HG03575 (cell line): ENCODE measurements at regions not wholly inside any gene's neighbourhood (a gene's known extent, or its start where the extent isn't known, plus 50 kb on each side); places are given as distances from the start of the nearest gene placed in this dataset.
"Not testable (repeated sequence)": the region's sequence is repeated elsewhere in the genome, so short reads cannot be mapped to it uniquely, and the experiment has no call there.

Experiments used
- ATAC-seq: cut with Tn5 transposase; IDR thresholded peaks from one replicate; pipeline ENCODE4 v1.9.1; 2021; ENCODE audit not compliant: unreplicated experiment, insufficient number of reproducible peaks, low FRiP score; ENCODE audit errors: extremely low read depth

DNA sequence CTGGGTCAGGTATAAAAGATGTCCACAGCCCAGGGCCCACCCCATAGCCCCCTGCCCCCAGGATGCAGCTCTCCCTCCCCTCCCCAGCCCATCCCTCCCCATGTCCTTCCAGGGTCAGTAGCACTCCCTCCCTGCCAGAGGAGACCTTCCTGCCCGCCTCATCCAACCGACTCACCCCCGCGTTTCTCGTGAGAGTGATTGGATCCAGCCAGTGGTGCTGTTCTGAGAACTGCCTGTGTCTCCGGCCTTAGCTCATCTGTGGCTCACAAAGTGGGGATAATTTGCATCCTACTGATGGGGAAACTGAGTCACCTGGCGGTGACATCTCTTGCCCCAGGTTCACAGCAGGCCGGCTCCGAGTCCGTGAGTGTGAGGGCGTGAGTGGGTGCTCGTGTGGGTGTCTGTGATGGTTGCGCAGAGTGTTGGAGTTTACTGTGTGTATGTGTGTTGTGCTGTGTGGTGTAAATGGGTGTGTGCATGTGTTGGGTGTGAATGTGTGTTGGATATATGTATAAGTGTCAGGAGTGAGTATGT lies 90.7 kb upstream of the GSE1 start:
- ATAC-seq = no peak

DNA sequence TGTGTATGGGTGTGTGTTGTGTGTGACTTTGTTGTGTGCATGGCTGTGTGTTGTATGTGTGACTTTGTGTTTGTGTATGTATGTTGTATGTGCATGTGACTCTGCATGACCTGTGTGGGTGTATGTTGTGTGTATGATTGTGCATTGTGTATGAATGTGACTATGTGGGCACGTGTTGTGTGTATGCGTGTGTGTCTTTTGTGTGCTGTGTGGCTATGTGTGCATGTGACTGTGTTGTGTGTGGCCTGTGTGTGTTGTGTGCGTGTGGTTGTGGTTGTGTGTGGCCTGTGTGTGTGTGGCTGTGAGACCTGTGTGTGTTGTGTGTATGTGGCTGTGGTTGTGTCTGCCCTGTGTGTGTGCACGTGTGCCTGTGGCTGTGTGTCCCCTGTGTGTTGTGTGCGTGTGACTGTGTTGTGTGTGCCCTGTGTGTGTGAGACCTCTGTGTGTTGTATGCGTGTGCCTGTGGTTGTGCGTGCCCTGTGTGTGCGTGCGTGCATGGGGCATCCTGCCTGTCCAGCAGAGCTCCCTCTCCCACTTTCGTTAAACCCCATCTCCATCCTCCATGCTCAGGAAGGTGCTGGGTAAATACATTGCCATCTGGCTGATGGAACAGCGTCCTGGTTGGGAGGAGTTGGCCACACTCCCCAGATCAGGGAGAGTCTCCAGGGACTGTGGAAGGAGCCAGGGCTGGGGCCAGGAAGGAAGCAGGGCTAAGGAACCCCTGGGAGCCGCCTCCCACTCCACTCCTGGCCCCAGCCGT lies 90.1 kb upstream of the GSE1 start:
- no peak for ATAC-seq

DNA sequence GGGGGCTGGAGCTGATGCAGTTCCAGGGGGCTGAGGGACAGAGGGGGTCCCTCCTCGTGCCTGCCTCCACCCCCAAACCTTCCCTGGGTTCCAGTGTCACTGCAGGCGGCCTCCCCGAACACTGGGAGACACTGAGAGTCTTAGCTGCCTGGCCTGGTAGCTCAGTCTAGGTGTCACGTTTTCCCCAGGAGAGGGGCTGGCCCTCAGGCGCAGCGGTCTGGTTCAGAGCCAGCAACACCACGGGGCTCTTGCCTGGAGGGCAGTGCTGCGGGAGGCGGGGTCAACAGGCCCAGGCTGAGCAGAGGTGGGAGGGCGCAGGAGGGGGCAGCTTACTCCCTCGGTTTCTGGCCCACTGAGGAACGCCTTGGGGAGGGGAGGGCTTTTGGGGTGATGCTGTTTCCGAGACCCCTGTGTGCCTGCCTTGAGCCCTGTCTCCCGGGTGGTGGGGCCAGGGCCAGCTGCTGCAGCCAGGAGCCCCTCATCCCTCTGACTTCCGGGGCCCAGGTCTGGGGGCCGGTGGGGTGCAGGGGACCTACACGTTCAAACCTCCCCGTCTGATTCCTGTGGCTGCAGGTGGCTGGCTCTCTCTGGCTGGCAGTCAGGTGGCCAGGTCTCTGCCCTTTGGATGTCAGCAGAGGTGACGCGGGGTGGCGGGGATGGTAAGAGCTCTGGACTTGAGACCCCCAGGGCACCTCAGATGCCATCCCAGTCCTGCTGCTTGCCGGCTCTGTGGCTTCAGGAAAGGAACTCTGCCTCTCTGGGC lies 89.3 kb upstream of the GSE1 start:
- ATAC-seq = no peak

DNA sequence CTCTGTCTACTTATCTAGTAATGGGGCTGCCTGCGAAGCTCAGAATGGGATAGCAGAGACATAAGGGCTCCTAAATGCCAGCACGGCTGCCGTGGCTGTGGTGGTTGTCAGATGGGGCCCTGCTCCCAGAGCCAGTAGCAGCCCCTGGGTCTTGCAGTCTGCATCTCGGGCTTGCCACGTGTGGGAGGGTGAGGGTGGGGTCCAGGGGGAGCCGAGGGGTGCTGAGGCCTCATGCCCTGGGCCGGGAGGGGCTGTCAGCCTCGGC lies 88.8 kb upstream of the GSE1 start:
- ATAC-seq = no peak

DNA sequence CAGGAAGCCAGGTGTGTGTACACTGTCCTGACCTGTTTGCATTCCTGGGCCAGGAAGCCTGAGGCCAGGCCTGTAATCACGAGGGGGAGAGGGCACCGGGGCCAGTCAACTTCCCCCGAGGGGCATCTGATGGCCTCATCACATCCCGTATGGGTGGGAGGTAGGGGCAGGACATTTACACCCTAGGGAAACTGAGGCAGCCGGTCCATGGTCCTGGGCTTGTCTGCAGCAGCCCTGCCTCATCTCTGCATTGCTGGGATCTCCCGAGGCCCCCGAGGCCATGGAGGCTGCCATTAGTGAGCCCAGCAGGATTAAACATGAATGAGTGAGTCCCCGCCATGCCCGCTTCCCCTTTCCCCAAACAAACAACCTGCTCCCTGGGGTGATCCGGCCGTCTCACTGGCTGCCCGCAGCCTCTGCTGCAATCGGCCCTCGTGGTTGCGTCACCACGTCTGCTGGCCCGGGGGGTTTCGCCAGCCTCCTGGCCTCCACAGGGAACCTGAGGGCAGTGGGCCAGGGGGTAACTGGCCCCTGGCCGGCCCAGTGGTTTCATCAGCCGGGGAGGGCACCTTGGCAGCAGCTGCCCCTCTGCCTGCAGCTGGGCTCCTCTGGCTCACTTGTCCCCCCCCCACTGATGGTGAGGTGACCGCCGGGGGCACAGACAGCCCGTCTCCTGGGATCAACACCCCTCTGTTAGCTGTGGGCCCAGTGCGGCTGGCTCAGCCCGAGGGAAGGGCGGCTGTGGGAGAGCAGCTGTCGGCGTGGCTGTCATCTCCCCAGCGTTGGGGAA lies 88.3 kb upstream of the GSE1 start:
- no peak for ATAC-seq

DNA sequence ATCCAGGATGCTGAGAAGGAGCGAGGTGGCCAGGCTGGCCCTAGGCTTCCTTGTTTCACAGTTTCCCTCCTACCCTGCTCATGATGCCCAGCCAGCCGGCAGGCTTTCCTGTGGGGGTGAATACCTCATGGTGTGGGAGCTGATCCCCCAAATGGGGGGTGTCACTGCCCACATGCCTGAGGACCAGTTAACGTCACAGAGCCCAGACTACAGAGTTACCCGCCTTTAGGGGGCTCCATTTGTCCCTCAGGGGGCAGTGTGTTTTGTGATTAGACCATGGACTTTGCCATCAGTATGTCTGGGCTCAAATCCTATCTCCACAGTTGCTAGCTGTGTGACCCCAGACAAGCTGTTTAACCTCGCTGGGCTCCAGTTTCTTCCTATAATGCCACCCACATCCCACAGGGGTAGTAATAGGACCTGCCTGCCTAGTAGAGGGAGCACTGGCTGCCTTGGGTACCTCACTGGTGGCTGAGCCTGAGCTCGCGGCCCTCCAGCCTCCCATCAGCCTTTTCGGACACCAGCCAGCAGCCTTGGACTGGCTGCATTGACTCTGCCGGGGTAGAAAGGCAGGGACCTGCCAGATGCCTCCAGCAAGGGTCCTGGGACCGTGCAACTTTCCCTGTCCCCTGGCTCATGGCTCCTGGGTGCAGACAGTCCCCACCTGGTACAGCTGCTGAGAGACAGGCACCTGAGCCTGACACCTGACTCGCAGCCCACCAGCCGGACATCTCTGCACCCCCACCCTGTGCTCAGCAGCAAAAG lies 87.5 kb upstream of the GSE1 start:
- ATAC-seq = no peak

DNA sequence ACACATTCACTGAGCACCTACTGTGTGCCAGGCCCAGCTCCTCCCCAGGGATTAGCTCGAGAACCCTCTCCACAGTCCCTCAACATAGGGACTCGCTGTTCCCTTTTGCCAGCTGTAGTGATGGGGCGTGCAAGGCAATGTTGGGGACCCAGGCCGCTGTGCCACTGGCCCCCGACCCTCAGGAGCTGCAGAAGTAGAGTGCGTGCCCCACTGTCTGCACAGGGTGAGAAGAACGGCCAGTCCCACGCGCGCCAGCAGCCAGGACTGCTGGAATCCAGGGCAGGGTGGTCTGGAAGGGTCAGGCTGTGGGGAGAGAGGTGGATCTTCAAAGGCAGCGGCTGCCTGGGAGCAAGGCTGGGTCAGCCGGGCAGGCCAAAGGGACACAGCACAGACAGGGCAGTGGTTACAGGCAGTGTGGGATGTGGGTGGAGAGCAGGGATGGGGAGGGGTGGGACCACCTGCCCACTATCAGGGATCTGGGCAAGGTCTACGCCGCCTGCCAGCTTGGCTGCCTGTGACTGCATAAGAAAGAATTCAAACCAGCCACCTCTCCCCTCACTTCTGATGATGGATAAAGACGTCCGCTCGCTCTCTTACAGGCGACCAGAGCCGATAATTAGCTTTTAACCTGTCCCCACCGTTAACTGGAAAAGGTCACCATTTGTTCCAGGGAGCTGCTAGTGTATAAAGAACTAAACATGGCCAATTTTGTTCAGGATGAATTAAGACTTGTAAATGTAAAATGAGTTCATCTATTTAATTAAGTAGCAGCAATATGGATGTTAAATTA lies 86.7 kb upstream of the GSE1 start:
- ATAC-seq = no peak

DNA sequence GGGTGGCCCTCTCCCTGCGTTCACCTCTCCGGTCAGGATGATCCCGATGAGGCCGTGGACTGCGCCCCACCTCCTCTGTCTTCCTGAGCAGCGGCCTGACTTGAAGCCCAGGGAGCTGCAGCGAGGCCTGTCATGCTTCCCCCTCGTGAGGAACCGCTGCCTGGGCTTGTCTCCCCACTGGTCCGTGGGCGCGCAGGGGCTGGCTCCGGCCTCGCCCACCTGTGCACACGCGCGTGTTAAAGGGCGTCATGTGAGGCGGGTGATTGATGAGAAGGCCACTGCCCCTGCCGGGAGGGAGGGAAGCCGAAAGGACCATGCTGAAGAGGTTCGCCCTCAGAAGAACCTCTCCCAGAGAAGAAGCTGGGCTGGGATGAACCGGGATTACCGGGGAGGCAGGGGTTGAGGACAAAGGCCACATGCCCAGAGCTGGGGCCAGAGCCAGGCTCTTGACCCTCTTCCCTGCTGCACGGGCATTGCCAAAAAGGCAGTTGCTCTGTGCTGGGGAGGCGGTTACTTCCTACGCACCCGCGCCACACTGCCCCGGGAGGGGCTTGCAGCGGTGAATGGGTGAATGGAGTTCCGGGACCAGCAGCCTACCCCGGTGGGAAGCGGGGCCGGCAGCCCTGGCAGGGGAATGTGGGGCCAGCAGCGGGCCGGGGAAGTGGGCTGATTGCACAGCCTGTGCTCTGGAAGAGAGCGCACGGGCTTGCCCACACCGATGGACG lies 85.9 kb upstream of the GSE1 start:
- ATAC-seq = no peak

DNA sequence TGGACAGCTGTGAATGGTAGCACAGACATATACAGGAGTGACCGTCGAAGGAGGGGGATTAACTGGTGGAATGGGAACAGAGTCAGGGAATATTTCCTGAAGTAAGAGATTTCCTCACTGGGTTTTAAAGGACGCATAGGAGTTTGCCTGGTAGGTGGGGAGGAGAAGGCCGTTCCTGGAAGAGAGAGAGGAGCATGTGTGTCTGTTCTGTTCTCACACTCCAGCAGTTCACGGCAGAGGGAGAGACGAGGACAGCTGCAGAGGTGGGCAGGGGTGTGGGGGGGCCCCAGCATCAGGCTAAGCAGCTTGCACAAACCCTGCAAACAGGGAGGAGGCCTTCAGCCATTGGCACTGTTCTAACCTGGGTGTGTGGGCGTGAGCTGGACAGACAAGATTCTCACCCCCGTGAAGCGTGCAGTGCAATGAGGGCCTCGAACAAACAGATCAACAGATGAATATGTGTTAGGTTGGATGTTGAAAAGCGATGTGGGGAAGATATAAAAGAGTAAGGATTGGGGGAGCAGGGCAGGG lies 85.3 kb upstream of the GSE1 start:
- ATAC-seq = no peak

DNA sequence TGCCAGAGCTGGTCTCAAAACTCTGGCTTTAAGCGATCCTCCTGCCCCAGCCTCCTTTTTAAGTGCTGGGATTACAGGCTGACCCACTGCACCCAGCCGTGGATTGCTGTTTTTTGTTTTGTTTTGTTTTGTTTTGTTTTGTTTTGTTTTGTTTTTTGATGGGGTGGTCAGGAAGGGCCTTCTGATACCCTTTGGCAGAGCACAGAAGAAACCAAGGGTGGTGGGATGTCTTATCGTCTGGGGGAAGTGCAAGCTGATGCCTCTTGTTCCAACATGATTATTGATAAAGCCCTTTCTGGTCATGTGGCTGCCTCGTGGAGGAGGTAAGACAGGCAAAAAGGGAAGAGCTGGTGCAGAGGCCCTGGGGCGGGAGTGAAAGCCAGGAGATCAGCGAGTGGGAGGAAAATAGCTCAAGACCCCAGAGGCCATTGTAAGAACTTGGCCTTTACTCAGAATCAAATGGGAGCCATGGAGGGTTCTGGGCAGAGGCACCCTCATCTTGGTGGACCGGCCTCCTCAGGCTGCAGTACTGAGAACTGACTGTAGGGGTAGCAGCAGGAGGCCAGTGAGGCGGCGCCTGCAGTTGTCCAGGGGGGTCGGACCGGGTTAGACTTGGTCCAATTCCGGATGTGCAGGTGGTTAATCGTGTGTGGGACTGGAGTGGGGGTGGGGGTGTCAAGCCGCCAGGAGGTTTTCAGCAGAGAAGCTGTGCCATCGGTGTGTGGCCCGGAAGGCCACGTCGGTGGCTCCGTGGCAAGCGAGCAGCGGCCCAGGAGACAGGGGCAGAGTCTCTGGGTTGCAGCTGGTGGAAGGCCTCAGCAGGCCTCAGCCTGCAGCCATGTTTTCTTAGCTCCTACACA lies 84.4 kb upstream of the GSE1 start:
- ATAC-seq = no peak

DNA sequence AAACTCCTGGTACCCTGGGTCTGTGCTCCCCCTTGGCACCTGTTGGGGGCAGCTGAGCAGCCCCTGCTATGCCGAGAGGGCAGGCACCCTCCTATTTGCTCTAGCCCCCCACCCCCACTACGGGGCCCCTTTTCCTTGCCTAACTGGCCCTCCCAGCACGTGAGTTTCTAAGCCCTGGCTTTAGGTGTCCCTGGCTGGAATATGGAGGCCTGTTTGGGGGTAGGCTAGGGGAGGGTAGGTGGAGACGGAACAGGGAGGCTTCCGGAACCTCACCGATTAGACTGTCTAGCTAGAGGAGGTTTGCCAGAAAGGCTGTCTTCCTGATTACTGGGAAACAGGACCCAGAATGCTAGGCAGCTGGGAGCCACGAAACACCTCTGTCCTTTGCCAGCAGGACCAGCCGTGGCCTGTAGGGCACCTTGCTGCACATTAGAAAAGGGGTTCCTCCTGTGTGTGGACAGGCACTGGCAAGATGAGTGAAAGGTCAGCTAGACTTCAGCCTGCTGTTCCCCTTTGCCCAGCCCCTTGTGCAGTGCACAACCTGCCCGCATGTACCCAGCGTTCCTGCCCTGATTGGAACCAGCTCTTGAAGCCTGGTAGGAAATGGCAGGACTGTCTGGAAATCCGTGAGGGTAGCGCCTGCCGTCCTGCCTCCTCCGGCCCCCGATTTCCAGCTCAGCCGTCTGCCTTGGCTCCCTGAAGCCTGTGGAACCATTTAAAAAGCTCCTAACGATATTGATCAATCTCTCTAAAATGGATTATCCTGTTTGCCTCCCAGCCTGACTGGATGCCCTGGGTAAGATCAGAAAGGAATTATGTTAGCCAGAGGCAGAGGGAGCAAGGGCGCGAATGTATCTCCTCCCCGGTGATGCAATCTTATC lies 83.4 kb upstream of the GSE1 start:
- no peak for ATAC-seq

DNA sequence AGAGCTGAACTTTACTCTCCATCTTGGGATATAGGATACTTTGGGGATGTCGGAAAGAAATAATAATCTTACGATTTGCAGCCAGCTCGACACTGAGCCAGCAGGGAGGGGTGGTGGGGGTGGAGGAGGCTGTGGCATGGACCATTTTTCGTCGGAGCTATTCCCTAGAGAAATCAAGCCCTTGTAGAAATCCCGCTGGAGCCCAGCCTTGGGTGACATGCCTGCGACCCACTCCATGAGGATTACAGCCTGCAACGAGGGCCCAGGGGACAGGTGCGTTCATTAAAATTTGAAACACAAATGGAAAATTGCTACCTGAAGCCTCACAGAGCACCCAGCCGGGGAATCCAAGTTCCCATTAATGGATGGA lies 82.8 kb upstream of the GSE1 start:
- ATAC-seq = no peak

DNA sequence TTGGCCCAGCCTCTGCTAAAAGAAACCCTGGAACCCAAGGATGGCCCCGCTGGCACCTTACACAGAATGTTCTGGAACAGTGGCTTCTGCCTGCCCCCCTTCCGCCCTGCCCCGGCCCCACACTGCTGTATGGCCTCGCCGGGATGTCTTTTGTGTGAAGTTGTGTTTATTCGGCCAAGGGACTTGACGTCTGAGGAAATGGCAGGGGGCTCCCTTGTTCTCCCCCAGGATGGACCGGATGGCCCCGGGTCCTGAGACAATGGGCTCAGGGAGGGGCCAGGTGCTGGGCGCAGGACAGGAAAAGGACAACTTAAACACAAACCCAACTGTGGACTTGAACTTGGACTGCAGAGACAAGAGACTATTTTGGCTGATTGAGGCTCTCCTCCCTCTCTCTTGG lies 81.6 kb upstream of the GSE1 start:
- no peak for ATAC-seq

DNA sequence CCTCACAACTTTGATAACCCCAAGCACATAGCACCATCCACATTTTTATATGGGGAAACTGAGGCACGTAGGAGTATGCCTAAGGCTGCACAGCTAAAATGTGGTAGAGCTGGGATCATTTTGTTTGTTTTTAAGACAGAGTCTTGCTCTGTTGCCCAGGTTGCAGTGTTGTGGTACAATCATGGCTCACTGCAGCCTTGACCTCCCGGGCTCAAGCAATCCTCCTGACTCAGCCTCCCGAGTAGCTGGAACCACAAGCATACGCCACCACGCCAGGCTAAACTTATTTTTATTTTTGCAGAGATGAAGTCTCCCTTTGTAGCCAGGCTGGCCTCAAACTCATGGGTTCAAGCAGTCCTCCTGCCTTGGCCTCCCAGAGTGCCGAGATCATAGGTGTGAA lies 81.0 kb upstream of the GSE1 start:
- no peak for ATAC-seq

DNA sequence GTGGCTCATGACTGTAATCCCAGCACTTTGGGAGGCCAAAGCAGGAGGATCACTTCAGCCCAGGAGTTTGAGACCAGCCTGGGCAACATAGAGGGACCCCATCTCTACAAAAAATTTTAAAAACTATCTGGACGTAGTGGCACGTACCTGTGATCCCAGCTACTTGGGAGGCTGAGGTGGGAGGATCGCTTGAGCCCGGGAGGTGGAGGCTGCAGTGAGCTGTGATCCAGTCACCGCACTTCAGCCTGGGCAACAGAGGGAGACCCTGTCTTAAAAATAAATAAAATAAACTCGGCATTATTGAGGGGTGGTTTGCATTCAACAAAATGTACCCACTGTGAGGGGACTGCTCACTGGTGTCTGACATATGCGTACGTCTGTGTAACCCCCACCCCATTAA lies 79.5 kb upstream of the GSE1 start:
- not testable (repeated sequence) for ATAC-seq
